Kidney (tissue), 13 donors: ENCODE measurements at regions not wholly inside any gene's neighbourhood (a gene's known extent, or its start where the extent isn't known, plus 50 kb on each side); places are given as distances from the start of the nearest gene placed in this dataset.
"Not testable (repeated sequence)": the region's sequence is repeated elsewhere in the genome, so short reads cannot be mapped to it uniquely, and the experiment has no call there.

Experiments used
- DNase-seq, 5 donors: peaks; one replicate each; pipeline ENCODE4 v3.0.0-alpha.2; 2013 to 2020
- FAIRE-seq: peaks from 2 replicates; lab custom pipeline; 2012; peaks lifted over from hg19 to GRCh38; lab: Jason Lieb, UNC
- H3K27ac ChIP-seq, 2 donors: one replicate each; pipeline ENCODE4 v1.7.0; 2013; ENCODE audit warnings: low read depth in 2 of 2, low read length in 2 of 2, inconsistent platforms in 1 of 2
- H3K27me3 ChIP-seq: one replicate; pipeline ENCODE4 v1.7.1; 2013; ENCODE audit warnings: low read length, inconsistent platforms; ENCODE audit not compliant: control insufficient read depth, insufficient read depth
- H3K36me3 ChIP-seq, 3 donors: one replicate each; pipeline versions ENCODE4 v1.7.0 to v1.7.1; 2013; ENCODE audit warnings: low read length in 3 of 3, control low read depth in 1 of 3, inconsistent platforms in 1 of 3; ENCODE audit not compliant: insufficient read depth in 3 of 3, control insufficient read depth in 2 of 3
- H3K4me1 ChIP-seq, 3 donors: one replicate each; pipeline versions ENCODE4 v1.7.0 to v1.7.1; 2013; ENCODE audit warnings: low read length in 3 of 3, inconsistent platforms in 1 of 3, low read depth in 1 of 3; ENCODE audit not compliant: control insufficient read depth in 2 of 3, insufficient read depth in 2 of 3
- H3K4me3 ChIP-seq, 3 donors: one replicate each; pipeline versions ENCODE4 v1.7.0 to v1.8.1; 2013; ENCODE audit warnings: low read length in 3 of 3, control low read depth in 1 of 3, inconsistent platforms in 1 of 3
- H3K9ac ChIP-seq, 3 donors: one replicate each; pipeline versions ENCODE4 v1.7.0 to v1.7.1; 2013; ENCODE audit warnings: low read length in 3 of 3, control low read depth in 1 of 3, inconsistent platforms in 1 of 3
- H3K9me3 ChIP-seq, 3 donors: one replicate each; pipeline versions ENCODE4 v1.7.0 to v1.7.1; 2013; ENCODE audit warnings: low read length in 3 of 3, control low read depth in 1 of 3, inconsistent platforms in 1 of 3; ENCODE audit not compliant: control insufficient read depth in 2 of 3, insufficient read depth in 1 of 3
- CTCF ChIP-seq: IDR thresholded peaks from 3 replicates; pipeline ENCODE4 v1.5.1; 2012; ENCODE audit warnings: mild to moderate bottlenecking, moderate library complexity, borderline replicate concordance; ENCODE audit not compliant: insufficient read depth; ENCODE audit errors: extremely low read depth
- intact Hi-C: fragments of 100-400 bp; cut with DNase I; formaldehyde crosslinking; loops from one replicate; pipeline ENCODE4 v1.11.1; 2022
- donor health status: control.
- donor health status: control.
- donor health status: control.
- donor health status: control.
- donor health status: control.
- donor health status: DM: yes; HTN: yes; CAD: no.
- donor health status: Normal renal cell carcinoma (clear cell type).

DNA sequence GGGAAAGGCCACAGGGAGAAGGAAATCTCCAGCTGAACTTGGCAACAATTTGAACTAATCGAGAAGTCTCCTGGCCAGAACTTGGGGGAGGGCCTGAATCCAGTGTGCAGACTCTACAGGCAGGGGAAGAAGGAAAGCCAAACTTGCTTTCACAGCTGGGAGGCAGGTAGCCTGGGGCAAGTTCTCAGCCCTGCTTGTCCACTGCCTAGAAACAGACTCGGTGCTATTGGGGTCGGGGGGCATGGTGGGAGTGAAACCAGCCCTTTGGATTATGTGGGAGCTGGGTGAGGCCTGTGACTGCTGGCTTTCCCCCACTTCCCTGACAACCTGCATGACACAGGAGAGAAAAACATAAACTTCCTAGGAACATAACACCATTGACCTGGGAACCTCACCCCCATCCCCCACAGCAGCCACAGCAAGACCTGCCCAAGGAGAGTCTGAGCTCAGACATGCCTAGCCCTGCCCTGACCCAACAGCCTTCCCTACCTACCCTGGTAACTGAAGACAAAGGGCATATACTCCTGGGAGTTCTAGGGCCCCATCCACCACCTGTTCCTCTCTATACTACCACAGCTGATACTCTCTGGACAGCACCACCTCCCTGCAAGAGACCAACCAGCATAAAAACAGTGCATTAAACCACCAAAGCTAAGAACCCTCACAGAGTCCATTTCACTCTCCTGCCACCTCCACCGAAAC is 103.7 kb upstream of the MNS1 start:
- Histone ChIP-seq H3K27ac (no peak overlapping the region), H3K4me1 (no peaks in the 10 kb centered on the region), H3K27me3 (no peaks in the 10 kb centered on the region), H3K9me3 (no peaks in the 10 kb centered on the region), H3K4me3 (no peak overlapping the region), H3K36me3 (no peaks in the 10 kb centered on the region), H3K9ac (no peak overlapping the region)
- intact Hi-C loops: no loop called here
- FAIRE-seq (no peak), DNase-seq (no peak)
- no peak for TF ChIP-seq CTCF

- no peak overlapping the region for H3K9ac ChIP-seq
- no peak overlapping the region for H3K4me3 ChIP-seq
- no peak for TF ChIP-seq CTCF
- peaks cover 0 to 8% (median 0%) of the 10 kb centered on the region in 3 donors for H3K9me3 ChIP-seq
- H3K27me3 ChIP-seq: no peaks in the 10 kb centered on the region
- H3K36me3 ChIP-seq: no peaks in the 10 kb centered on the region
- DNase-seq: no peak
- no peak overlapping the region for H3K27ac ChIP-seq
- H3K4me1 ChIP-seq: no peaks in the 10 kb centered on the region
- intact Hi-C loops: no loop called here
- FAIRE-seq: no peak
Observed at GRCh38 chr15:56557415-56557814, 92.5 kb upstream of the MNS1 start.

DNA sequence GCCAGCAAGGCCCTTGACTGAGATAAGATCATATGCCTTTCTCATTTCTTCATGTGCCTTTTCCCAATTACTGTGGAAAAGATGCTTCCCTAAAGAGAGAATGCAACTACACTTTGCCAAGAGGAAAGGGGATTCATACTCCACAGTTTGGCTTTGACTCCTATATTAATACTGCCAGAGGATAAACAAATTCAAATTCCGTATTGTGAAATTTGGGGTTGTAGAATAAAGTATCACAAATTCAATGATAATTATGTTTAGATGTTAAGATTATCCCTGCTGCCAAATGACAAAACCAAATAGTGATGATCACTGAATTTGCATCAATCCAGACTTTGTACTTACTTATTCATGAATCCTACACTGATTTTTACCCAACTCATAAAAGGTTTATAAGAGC is 88.5 kb upstream of the MNS1 start:
- TF ChIP-seq CTCF: no peak
- intact Hi-C loops: no loop called here
- DNase-seq (no peak), FAIRE-seq (no peak)
- H3K36me3 ChIP-seq: no peaks in the 10 kb centered on the region
- H3K4me1 ChIP-seq: no peaks in the 10 kb centered on the region
- H3K9ac ChIP-seq: no peak overlapping the region
- H3K27me3 ChIP-seq: no peaks in the 10 kb centered on the region
- H3K4me3 ChIP-seq: no peak overlapping the region
- H3K9me3 ChIP-seq: peaks cover 0 to 8% (median 0%) of the 10 kb centered on the region in 3 donors
- no peak overlapping the region for H3K27ac ChIP-seq

DNA sequence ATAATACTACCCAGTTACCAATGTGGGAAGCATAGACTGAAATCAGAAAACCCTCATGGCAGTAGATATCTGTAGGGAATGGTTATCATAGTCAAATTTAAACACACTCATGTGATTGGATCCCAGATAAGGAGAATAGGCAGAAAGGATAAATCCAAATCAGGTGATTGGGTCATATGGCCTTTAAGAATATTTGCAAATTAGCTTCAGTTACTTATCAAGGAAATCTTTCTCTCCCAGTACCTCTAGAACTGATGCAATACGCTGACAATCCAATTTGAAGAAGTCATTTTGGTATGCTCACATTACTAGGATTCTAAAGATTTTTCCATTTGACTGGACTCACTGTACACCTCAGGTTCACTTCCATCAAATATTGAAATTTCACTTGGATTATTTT is 87.7 kb upstream of the MNS1 start:
- DNase-seq: no peak
- no peaks in the 10 kb centered on the region for H3K4me1 ChIP-seq
- FAIRE-seq: no peak
- peaks cover 0 to 7% (median 0%) of the 10 kb centered on the region in 3 donors for H3K9me3 ChIP-seq
- intact Hi-C loops: no loop called here
- no peaks in the 10 kb centered on the region for H3K36me3 ChIP-seq
- TF ChIP-seq CTCF: no peak
- no peak overlapping the region for H3K4me3 ChIP-seq
- no peak overlapping the region for H3K9ac ChIP-seq
- no peak overlapping the region for H3K27ac ChIP-seq
- no peaks in the 10 kb centered on the region for H3K27me3 ChIP-seq

- H3K36me3 ChIP-seq, H3K27ac ChIP-seq, H3K9me3 ChIP-seq, H3K27me3 ChIP-seq, FAIRE-seq, H3K4me3 ChIP-seq, DNase-seq, intact Hi-C loops, H3K4me1 ChIP-seq, H3K9ac ChIP-seq: not testable (repeated sequence)
Observed at GRCh38 chr15:56540570-56540969, 75.6 kb upstream of the MNS1 start.
